H1 (cell line): ENCODE measurements at regions not wholly inside any gene's neighbourhood (a gene's known extent, or its start where the extent isn't known, plus 50 kb on each side); places are given as distances from the start of the nearest gene placed in this dataset.

Source experiments
- NANOG ChIP-seq: IDR thresholded peaks from 2 replicates; pipeline ENCODE4 v1.6.1; 2011; ENCODE audit warnings: low read length, low read depth, mild to moderate bottlenecking, inconsistent platforms; ENCODE audit not compliant: insufficient read depth, poor library complexity, severe bottlenecking
- RFX5 ChIP-seq: IDR thresholded peaks from 2 replicates; pipeline ENCODE4 v1.6.1; 2011; ENCODE audit warnings: low read depth, low read length, improper control_type of control experiment, borderline replicate concordance
- RXRA ChIP-seq: IDR thresholded peaks from 2 replicates; pipeline ENCODE4 v1.6.1; 2011; ENCODE audit warnings: low read depth, mild to moderate bottlenecking, low read length, moderate library complexity; ENCODE audit not compliant: insufficient read depth
- SP4 ChIP-seq: IDR thresholded peaks from 2 replicates; pipeline ENCODE4 v1.6.1; 2012; ENCODE audit warnings: low read length, inconsistent platforms
- TCF12 ChIP-seq: IDR thresholded peaks from 2 replicates; pipeline ENCODE4 v1.6.1; 2011; ENCODE audit warnings: low read depth, mild to moderate bottlenecking, low read length
- TF ChIP-seq, protein P1 (sequence below): fragments of 300-600 bp; sonication (generic); IDR thresholded peaks from 2 replicates; pipeline ENCODE4 v1.7.1; 2012; ENCODE audit warnings: low read length, moderate library complexity, mild to moderate bottlenecking, inconsistent platforms; ENCODE audit not compliant: insufficient replicate concordance

- TF ChIP-seq, protein P1, sequence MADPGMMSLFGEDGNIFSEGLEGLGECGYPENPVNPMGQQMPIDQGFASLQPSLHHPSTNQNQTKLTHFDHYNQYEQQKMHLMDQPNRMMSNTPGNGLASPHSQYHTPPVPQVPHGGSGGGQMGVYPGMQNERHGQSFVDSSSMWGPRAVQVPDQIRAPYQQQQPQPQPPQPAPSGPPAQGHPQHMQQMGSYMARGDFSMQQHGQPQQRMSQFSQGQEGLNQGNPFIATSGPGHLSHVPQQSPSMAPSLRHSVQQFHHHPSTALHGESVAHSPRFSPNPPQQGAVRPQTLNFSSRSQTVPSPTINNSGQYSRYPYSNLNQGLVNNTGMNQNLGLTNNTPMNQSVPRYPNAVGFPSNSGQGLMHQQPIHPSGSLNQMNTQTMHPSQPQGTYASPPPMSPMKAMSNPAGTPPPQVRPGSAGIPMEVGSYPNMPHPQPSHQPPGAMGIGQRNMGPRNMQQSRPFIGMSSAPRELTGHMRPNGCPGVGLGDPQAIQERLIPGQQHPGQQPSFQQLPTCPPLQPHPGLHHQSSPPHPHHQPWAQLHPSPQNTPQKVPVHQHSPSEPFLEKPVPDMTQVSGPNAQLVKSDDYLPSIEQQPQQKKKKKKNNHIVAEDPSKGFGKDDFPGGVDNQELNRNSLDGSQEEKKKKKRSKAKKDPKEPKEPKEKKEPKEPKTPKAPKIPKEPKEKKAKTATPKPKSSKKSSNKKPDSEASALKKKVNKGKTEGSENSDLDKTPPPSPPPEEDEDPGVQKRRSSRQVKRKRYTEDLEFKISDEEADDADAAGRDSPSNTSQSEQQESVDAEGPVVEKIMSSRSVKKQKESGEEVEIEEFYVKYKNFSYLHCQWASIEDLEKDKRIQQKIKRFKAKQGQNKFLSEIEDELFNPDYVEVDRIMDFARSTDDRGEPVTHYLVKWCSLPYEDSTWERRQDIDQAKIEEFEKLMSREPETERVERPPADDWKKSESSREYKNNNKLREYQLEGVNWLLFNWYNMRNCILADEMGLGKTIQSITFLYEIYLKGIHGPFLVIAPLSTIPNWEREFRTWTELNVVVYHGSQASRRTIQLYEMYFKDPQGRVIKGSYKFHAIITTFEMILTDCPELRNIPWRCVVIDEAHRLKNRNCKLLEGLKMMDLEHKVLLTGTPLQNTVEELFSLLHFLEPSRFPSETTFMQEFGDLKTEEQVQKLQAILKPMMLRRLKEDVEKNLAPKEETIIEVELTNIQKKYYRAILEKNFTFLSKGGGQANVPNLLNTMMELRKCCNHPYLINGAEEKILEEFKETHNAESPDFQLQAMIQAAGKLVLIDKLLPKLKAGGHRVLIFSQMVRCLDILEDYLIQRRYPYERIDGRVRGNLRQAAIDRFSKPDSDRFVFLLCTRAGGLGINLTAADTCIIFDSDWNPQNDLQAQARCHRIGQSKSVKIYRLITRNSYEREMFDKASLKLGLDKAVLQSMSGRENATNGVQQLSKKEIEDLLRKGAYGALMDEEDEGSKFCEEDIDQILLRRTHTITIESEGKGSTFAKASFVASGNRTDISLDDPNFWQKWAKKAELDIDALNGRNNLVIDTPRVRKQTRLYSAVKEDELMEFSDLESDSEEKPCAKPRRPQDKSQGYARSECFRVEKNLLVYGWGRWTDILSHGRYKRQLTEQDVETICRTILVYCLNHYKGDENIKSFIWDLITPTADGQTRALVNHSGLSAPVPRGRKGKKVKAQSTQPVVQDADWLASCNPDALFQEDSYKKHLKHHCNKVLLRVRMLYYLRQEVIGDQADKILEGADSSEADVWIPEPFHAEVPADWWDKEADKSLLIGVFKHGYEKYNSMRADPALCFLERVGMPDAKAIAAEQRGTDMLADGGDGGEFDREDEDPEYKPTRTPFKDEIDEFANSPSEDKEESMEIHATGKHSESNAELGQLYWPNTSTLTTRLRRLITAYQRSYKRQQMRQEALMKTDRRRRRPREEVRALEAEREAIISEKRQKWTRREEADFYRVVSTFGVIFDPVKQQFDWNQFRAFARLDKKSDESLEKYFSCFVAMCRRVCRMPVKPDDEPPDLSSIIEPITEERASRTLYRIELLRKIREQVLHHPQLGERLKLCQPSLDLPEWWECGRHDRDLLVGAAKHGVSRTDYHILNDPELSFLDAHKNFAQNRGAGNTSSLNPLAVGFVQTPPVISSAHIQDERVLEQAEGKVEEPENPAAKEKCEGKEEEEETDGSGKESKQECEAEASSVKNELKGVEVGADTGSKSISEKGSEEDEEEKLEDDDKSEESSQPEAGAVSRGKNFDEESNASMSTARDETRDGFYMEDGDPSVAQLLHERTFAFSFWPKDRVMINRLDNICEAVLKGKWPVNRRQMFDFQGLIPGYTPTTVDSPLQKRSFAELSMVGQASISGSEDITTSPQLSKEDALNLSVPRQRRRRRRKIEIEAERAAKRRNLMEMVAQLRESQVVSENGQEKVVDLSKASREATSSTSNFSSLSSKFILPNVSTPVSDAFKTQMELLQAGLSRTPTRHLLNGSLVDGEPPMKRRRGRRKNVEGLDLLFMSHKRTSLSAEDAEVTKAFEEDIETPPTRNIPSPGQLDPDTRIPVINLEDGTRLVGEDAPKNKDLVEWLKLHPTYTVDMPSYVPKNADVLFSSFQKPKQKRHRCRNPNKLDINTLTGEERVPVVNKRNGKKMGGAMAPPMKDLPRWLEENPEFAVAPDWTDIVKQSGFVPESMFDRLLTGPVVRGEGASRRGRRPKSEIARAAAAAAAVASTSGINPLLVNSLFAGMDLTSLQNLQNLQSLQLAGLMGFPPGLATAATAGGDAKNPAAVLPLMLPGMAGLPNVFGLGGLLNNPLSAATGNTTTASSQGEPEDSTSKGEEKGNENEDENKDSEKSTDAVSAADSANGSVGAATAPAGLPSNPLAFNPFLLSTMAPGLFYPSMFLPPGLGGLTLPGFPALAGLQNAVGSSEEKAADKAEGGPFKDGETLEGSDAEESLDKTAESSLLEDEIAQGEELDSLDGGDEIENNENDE, result no peak
- no peak for TF ChIP-seq NANOG
- no peak for TF ChIP-seq SP4
- no peak for TF ChIP-seq RFX5
- no peak for TF ChIP-seq TCF12
- TF ChIP-seq RXRA, result no peak
- TF ChIP-seq, all 59 proteins: peak for 0
These were observed 178.8 kb downstream of the ABHD5 start (continued) for GRCh38 chr3:43869491-43869890.
